ENCODE measurements at regions not wholly inside any gene's neighbourhood (a gene's known extent, or its start where the extent isn't known, plus 50 kb on each side); places are given as distances from the start of the nearest gene placed in this dataset.

GRCh38 chr18:42689310-42689709, 426.2 kb downstream of the RIT2 start:
- no TSS peak for BruUV-seq (replicated peaks)
- peaks cover 6% of the 10 kb centered on the region for H3K9me3 Mint-ChIP-seq (ENCODE audit: unreplicated experiment)

More at GRCh38 chr18:42689310-42689709, 426.2 kb downstream of the RIT2 start:
- no peaks in the 10 kb centered on the region for H3K4me1 Mint-ChIP-seq (ENCODE audit: insufficient read depth, unreplicated experiment)
- POLR2A ChIA-PET, result no interaction called here
- TF ChIP-seq, protein P1, sequence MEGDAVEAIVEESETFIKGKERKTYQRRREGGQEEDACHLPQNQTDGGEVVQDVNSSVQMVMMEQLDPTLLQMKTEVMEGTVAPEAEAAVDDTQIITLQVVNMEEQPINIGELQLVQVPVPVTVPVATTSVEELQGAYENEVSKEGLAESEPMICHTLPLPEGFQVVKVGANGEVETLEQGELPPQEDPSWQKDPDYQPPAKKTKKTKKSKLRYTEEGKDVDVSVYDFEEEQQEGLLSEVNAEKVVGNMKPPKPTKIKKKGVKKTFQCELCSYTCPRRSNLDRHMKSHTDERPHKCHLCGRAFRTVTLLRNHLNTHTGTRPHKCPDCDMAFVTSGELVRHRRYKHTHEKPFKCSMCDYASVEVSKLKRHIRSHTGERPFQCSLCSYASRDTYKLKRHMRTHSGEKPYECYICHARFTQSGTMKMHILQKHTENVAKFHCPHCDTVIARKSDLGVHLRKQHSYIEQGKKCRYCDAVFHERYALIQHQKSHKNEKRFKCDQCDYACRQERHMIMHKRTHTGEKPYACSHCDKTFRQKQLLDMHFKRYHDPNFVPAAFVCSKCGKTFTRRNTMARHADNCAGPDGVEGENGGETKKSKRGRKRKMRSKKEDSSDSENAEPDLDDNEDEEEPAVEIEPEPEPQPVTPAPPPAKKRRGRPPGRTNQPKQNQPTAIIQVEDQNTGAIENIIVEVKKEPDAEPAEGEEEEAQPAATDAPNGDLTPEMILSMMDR (IDR thresholded peaks at IDR 0.05; ENCODE audit: unreplicated experiment), result no peak
- CTCF ChIA-PET, result no interaction called here
- DNase-seq (ENCODE audit: unreplicated experiment), result no peak
- no peaks in the 10 kb centered on the region for H3K36me3 Mint-ChIP-seq (ENCODE audit: insufficient read depth, unreplicated experiment)
- H3K27ac Mint-ChIP-seq (ENCODE audit: low read depth, unreplicated experiment), result no peak overlapping the region
- no peak overlapping the region for H3K4me3 Mint-ChIP-seq (ENCODE audit: unreplicated experiment)
- H3K27me3 Mint-ChIP-seq (ENCODE audit: insufficient read depth, unreplicated experiment), result peaks cover 8% of the 10 kb centered on the region
- intact Hi-C loops (cut with micrococcal nuclease), result no loop called here
